Stimulated activated CD8-positive, alpha-beta memory T cell treated with anti-CD3 and anti-CD28 coated beads, Interleukin-15, amount 100 ng/mL, for 48 hours (primary cell): ENCODE measurements at regions not wholly inside any gene's neighbourhood (a gene's known extent, or its start where the extent isn't known, plus 50 kb on each side); places are given as distances from the start of the nearest gene placed in this dataset.
"Not testable (repeated sequence)": the region's sequence is repeated elsewhere in the genome, so short reads cannot be mapped to it uniquely, and the experiment has no call there.

Experiments
- DNase-seq, 2 donors: peaks; one replicate each; pipeline ENCODE4 v3.0.0-alpha.2; 2020; ENCODE audit warnings: low read depth in 2 of 2

DNA sequence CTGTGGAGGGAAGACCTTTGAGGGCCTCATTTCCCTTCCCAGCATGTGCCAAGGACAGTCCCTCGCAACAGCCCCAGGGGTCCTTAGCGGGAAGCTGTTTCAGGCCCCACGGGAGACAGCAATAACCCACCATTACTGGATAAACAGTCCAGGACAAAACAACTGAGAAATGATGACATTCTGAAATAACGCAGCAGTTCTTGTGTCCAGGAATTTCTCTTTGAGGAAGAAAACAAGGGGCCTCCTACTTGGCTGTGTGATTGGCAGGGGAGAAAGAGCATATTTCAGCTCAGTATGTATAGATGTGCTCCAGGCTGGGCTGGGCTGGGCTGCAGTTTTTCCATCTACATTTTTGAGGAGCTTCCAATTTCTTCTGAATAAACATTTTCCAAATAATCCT is 82.2 kb upstream of the THBS1 start:
- DNase-seq, result no peak

- no peak for DNase-seq
Measured at GRCh38 chr15:39499042-39499441, 81.8 kb upstream of the THBS1 start.

GRCh38 chr15:39499681-39500080 is 81.2 kb upstream of the THBS1 start:
- no peak for DNase-seq

- no peak for DNase-seq
Measured at GRCh38 chr15:39501366-39502081, 79.4 kb upstream of the THBS1 start.

DNA sequence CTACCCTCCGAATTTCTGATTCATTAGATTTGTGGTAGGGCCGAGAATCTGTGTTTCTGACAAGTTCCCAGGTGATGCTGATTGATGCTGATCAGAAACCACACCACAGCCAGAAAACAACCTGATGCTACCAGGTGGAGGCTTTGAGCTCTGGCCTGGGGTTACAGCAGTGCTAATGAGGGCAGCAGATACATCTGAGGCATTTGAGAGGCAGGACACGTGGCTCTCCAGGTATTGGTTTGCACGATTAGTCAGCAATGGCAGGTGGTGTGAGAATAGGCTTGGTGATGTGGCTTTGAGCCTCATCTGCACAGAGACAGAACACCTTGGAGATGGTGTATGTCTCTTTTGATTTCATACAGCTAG is 78.8 kb upstream of the THBS1 start:
- no peak for DNase-seq

- DNase-seq, result no peak
Measured at GRCh38 chr15:39502611-39503195, 78.2 kb upstream of the THBS1 start.

GRCh38 chr15:39503526-39503925 is 77.4 kb upstream of the THBS1 start:
- DNase-seq, result no peak

GRCh38 chr15:39504808-39505207 is 76.1 kb upstream of the THBS1 start:
- DNase-seq, result no peak

GRCh38 chr15:39506146-39506545 is 74.7 kb upstream of the THBS1 start:
- no peak for DNase-seq

GRCh38 chr15:39508536-39508935 is 72.3 kb upstream of the THBS1 start:
- no peak for DNase-seq

DNA sequence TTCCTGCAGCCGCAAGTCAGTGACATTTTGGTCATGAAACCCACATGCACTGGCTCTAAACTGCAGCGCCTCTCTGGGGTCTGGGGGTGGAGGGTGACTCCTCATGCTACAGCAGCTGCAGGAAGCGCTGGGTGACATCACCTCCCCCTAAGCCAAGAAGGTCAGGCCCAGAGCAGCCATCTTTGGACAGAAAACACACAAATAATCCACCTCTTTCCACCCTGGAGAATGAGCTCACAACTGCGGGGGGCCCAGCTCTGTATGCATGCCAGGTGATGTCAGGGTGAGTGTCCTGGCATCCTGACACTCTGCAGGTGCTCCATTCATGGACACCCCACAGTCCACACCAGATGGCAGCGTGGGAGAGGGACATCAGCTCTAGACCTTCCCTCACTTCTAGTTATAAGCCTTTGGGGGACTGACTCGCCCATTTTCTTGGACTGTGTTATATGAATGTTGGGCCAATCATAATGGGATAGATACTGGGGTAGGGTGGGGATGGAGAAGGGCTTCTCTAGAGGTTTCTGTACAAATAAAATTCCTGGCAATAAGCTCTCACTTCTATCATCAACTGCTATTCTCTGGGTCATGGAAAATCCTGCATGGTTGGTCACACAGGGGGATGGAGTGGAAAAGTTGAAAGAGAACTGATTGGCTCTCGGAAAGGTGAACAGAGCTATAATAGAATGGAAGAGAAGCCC is 70.7 kb upstream of the THBS1 start:
- DNase-seq, result no peak

GRCh38 chr15:39511000-39511915 is 69.6 kb upstream of the THBS1 start:
- DNase-seq, result no peak

DNA sequence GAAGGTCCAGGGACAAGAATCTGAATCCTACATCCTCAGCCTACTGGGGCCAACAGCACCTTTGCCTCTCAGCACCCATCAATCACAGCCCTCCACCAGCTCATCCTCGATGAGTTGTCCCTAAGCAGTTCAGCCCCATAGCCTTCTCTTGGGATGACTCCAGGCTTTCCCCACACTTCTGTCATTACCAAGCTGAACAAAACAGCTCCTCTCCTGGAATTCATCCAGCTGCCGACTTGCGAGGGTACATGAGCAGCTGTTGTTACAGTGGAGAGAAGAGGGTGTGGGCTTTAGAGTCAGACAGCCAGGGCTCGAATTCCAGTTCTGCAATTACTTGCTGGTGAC is 69.0 kb upstream of the THBS1 start:
- no peak for DNase-seq

- no peak for DNase-seq
Measured at GRCh38 chr15:39512643-39513042, 68.2 kb upstream of the THBS1 start.

GRCh38 chr15:39513936-39514335 is 66.9 kb upstream of the THBS1 start:
- DNase-seq, result no peak

- no peak for DNase-seq
Measured at GRCh38 chr15:39514933-39515332, 65.9 kb upstream of the THBS1 start.

DNA sequence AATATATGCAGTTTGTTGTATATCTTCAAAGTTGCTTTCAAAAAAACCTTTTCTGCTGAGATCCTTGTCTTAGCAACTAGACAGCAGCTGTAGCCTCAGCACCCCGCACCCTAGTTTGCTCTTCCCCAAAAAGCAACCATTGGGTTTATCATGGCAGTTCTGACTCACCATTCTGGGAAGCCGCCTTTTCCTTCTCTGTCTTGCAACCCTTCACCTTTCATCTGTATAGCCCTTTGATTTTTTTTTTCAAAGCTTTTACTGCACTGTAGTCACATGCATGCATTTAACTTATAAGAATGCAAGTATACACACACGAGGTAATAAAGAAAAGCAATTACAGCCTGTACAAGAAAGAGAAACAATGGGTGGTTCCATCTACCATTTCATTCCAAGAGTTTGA is 65.1 kb upstream of the THBS1 start:
- DNase-seq, result no peak

- DNase-seq, result no peak
Measured at GRCh38 chr15:39517122-39517855, 63.6 kb upstream of the THBS1 start.

GRCh38 chr15:39523968-39524367 is 56.9 kb upstream of the THBS1 start:
- DNase-seq, result not testable (repeated sequence)

DNA sequence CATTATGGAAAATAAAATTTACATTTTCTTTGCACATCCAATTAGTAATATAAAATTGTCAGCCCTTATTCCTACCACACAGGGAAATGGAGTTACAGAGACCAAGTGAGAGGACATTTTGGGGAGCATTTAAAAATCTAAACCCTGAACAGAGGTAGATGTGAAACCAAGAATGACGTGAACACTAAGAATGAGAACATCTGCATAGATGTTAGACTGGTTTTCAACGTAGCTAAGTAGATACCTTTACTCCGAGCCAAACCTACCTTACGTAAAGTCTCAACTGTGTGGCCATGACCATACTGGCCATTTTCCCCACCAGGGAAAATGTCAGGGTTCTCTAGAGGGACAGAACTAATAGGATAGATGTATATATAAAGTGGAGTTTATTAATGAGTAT is 51.4 kb upstream of the THBS1 start:
- no peak for DNase-seq

- DNase-seq, result no peak
Measured at GRCh38 chr15:39530480-39531342, 50.2 kb upstream of the THBS1 start.
